Neural cell (in vitro differentiated cells): ENCODE measurements at regions not wholly inside any gene's neighbourhood (a gene's known extent, or its start where the extent isn't known, plus 50 kb on each side); places are given as distances from the start of the nearest gene placed in this dataset.

ENCODE experiments used
- H2AFZ ChIP-seq: fragments of 200-600, 300-800 bp; sonication (generic), shearing (Covaris generic); 2 replicates; pipeline ENCODE4 v1.6.0; 2014; ENCODE audit warnings: low read depth, mild to moderate bottlenecking, antibody characterized with exemption, low read length, moderate library complexity
- H3F3A ChIP-seq: fragments of 200-600 bp; shearing (Covaris generic); 2 replicates; pipeline ENCODE4 v1.6.1; 2016; ENCODE audit warnings: mild to moderate bottlenecking, moderate library complexity, mixed read lengths, antibody characterized with exemption, low read length; ENCODE audit not compliant: insufficient read depth, poor library complexity, severe bottlenecking
- H3K27ac ChIP-seq: fragments of 200-600, 300-800 bp; sonication (generic), shearing (Covaris generic); 2 replicates; pipeline ENCODE4 v1.5.1; 2014; ENCODE audit warnings: mild to moderate bottlenecking, low read length, moderate library complexity
- H3K27me3 ChIP-seq: fragments of 300-800, 200-600 bp; sonication (generic), shearing (Covaris generic); 2 replicates; pipeline ENCODE4 v1.6.0; 2014; ENCODE audit warnings: mild to moderate bottlenecking, low read depth, low read length, moderate library complexity; ENCODE audit not compliant: insufficient read depth
- H3K36me3 ChIP-seq: fragments of 300-800, 200-600 bp; sonication (generic), shearing (Covaris generic); 2 replicates; pipeline ENCODE4 v1.5.1; 2014; ENCODE audit warnings: mild to moderate bottlenecking, antibody characterized with exemption, low read length, moderate library complexity; ENCODE audit not compliant: insufficient read depth
- H3K4me2 ChIP-seq: fragments of 300-800, 200-600 bp; sonication (generic), shearing (Covaris generic); 2 replicates; pipeline ENCODE4 v1.6.0; 2014; ENCODE audit warnings: mild to moderate bottlenecking, low read length
- H3K4me3 ChIP-seq: fragments of 300-800, 200-600 bp; sonication (generic), shearing (Covaris generic); 2 replicates; pipeline ENCODE4 v1.5.1; 2014; ENCODE audit warnings: mild to moderate bottlenecking, low read length, moderate library complexity
- H3K79me2 ChIP-seq: fragments of 200-600 bp; shearing (Covaris generic); replicated peaks from 2 replicates; pipeline ENCODE4 v1.6.0; 2014; ENCODE audit warnings: mild to moderate bottlenecking, low read length, moderate library complexity; ENCODE audit not compliant: insufficient read depth
- H3K9ac ChIP-seq: fragments of 300-800, 200-600 bp; sonication (generic), shearing (Covaris generic); 2 replicates; pipeline ENCODE4 v1.6.1; 2016; ENCODE audit warnings: mild to moderate bottlenecking, low read length, mixed read lengths
- H3K9me2 ChIP-seq: fragments of 200-600 bp; shearing (Covaris generic); 2 replicates; pipeline ENCODE4 v1.6.1; 2016; ENCODE audit warnings: mild to moderate bottlenecking, low read length, mixed read lengths; ENCODE audit not compliant: insufficient read depth
- H3K9me3 ChIP-seq: fragments of 200-600, 300-800 bp; sonication (generic), shearing (Covaris generic); 2 replicates; pipeline ENCODE4 v1.6.1; 2016; ENCODE audit warnings: mild to moderate bottlenecking, mixed run types, low read length, moderate library complexity, mixed read lengths
- H4K20me1 ChIP-seq: fragments of 200-600 bp; shearing (Covaris generic); 2 replicates; pipeline ENCODE4 v1.6.1; 2016; ENCODE audit warnings: mild to moderate bottlenecking, mixed run types; ENCODE audit not compliant: insufficient read depth
- EP300 ChIP-seq: fragments of 450-650 bp; conservative IDR thresholded peaks from 2 replicates; pipeline ENCODE4 v1.6.1; 2014; ENCODE audit warnings: antibody characterized with exemption, mild to moderate bottlenecking, moderate library complexity; ENCODE audit not compliant: poor library complexity, severe bottlenecking
- EZH2 ChIP-seq: fragments of 200-600, 300-800 bp; shearing (Covaris generic), sonication (generic); IDR thresholded peaks from 2 replicates; pipeline ENCODE4 v1.6.1; 2014; ENCODE audit warnings: antibody characterized with exemption, low read length, borderline replicate concordance, mild to moderate bottlenecking; ENCODE audit not compliant: insufficient read depth, poor library complexity, severe bottlenecking
- MXI1 ChIP-seq: fragments of 450-650 bp; conservative IDR thresholded peaks from 2 replicates; pipeline ENCODE4 v1.6.1; 2014; ENCODE audit warnings: antibody characterized with exemption, mild to moderate bottlenecking; ENCODE audit not compliant: poor library complexity, severe bottlenecking
- POLR2AphosphoS5 ChIP-seq: IDR thresholded peaks from 2 replicates; pipeline ENCODE4 v1.6.1; 2012
- RAD21 ChIP-seq: fragments of 450-650 bp; conservative IDR thresholded peaks from 2 replicates; pipeline ENCODE4 v1.6.1; 2014; ENCODE audit warnings: antibody characterized with exemption, mild to moderate bottlenecking, moderate library complexity
- SMC3 ChIP-seq: fragments of 450-650 bp; conservative IDR thresholded peaks from 2 replicates; pipeline ENCODE4 v1.6.1; 2014; ENCODE audit warnings: antibody characterized with exemption, mild to moderate bottlenecking, moderate library complexity; ENCODE audit not compliant: poor library complexity
- TAF1 ChIP-seq: IDR thresholded peaks from 2 replicates; pipeline ENCODE4 v1.6.1; 2012; ENCODE audit warnings: low read depth
- TF ChIP-seq, protein P1 (sequence below): IDR thresholded peaks from 2 replicates; pipeline ENCODE4 v1.6.1; 2012; ENCODE audit warnings: borderline replicate concordance
- TF ChIP-seq, protein P2 (sequence below): fragments of 450-650 bp; IDR thresholded peaks from 2 replicates; pipeline ENCODE4 v1.5.1; 2014; ENCODE audit warnings: antibody characterized with exemption, mild to moderate bottlenecking, moderate library complexity; ENCODE audit not compliant: poor library complexity, severe bottlenecking

DNA sequence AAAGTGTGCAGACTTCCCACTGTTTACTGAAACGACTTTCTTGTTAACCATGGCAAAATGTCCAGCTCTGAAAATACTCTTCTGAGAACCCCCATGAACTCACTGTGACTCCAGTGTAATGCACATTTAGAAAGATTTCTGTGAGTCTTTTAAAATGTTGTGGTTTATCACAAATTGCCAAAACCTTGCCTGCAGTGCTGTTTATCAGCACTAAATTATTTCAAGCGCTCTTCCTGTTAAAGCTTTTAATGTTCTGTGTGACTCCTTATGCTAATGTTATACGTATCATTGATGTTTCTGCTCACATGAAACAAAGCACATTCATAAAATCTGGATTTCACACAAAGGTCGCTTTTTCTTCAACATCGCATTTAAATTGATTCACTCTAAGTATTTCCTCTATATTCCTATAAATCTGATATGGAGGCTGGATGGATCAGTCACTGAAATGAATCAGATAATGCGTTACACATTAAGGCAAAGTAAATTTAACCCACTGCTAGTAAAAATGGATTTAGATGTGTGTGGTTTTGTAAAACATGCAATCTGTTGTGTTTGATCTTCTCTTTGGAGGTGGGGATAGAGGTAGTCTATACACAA, 521.2 kb downstream of the NYAP2 start:
- Histone ChIP-seq H3K9me3 (no peaks in the 10 kb centered on the region), H3K79me2 (no peaks in the 10 kb centered on the region), H3K9me2 (no peaks in the 10 kb centered on the region), H3K36me3 (no peaks in the 10 kb centered on the region), H3K4me3 (no peak overlapping the region), H4K20me1 (no peaks in the 10 kb centered on the region), H3F3A (no peaks in the 10 kb centered on the region), H2AFZ (no peak overlapping the region), H3K27me3 (no peaks in the 10 kb centered on the region), H3K4me2 (no peak overlapping the region), H3K9ac (no peak overlapping the region), H3K27ac (no peak overlapping the region)
- TF ChIP-seq, protein P1, sequence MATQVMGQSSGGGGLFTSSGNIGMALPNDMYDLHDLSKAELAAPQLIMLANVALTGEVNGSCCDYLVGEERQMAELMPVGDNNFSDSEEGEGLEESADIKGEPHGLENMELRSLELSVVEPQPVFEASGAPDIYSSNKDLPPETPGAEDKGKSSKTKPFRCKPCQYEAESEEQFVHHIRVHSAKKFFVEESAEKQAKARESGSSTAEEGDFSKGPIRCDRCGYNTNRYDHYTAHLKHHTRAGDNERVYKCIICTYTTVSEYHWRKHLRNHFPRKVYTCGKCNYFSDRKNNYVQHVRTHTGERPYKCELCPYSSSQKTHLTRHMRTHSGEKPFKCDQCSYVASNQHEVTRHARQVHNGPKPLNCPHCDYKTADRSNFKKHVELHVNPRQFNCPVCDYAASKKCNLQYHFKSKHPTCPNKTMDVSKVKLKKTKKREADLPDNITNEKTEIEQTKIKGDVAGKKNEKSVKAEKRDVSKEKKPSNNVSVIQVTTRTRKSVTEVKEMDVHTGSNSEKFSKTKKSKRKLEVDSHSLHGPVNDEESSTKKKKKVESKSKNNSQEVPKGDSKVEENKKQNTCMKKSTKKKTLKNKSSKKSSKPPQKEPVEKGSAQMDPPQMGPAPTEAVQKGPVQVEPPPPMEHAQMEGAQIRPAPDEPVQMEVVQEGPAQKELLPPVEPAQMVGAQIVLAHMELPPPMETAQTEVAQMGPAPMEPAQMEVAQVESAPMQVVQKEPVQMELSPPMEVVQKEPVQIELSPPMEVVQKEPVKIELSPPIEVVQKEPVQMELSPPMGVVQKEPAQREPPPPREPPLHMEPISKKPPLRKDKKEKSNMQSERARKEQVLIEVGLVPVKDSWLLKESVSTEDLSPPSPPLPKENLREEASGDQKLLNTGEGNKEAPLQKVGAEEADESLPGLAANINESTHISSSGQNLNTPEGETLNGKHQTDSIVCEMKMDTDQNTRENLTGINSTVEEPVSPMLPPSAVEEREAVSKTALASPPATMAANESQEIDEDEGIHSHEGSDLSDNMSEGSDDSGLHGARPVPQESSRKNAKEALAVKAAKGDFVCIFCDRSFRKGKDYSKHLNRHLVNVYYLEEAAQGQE, result no peak
- TF ChIP-seq SMC3, result no peak
- no peak for TF ChIP-seq POLR2AphosphoS5
- no peak for TF ChIP-seq EP300
- TF ChIP-seq, protein P2, sequence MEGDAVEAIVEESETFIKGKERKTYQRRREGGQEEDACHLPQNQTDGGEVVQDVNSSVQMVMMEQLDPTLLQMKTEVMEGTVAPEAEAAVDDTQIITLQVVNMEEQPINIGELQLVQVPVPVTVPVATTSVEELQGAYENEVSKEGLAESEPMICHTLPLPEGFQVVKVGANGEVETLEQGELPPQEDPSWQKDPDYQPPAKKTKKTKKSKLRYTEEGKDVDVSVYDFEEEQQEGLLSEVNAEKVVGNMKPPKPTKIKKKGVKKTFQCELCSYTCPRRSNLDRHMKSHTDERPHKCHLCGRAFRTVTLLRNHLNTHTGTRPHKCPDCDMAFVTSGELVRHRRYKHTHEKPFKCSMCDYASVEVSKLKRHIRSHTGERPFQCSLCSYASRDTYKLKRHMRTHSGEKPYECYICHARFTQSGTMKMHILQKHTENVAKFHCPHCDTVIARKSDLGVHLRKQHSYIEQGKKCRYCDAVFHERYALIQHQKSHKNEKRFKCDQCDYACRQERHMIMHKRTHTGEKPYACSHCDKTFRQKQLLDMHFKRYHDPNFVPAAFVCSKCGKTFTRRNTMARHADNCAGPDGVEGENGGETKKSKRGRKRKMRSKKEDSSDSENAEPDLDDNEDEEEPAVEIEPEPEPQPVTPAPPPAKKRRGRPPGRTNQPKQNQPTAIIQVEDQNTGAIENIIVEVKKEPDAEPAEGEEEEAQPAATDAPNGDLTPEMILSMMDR, result no peak
- TF ChIP-seq RAD21, result no peak
- TF ChIP-seq TAF1, result no peak
- TF ChIP-seq MXI1, result no peak
- no peak for TF ChIP-seq EZH2

DNA sequence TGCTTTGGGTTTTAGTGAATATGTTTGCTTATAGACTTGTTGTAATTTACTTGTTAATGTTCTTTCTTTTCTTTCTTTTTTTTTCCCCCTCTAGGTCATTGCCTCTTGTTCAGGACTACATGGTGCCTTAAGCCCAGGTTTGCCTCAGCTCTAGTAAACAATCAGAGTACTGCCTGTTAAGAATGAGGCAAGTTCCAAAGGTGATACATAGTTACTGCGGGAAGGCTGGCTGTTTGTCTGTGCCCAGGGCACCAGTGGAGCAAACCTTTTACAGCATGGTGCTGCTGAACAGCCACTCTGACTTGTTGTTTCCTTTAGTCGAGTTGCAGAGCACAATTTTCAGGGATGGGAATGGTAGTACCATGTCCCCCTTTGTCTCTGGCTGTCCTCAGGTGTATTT, 517.2 kb downstream of the NYAP2 start:
- H3F3A ChIP-seq, result no peaks in the 10 kb centered on the region
- no peaks in the 10 kb centered on the region for H3K36me3 ChIP-seq
- H3K79me2 ChIP-seq, result no peaks in the 10 kb centered on the region
- no peak overlapping the region for H3K27ac ChIP-seq
- H4K20me1 ChIP-seq, result no peaks in the 10 kb centered on the region
- TF ChIP-seq SMC3 (no peak), EP300 (no peak), TAF1 (no peak), EZH2 (no peak), MXI1 (no peak), POLR2AphosphoS5 (no peak), RAD21 (no peak)
- TF ChIP-seq, protein P1, result no peak
- TF ChIP-seq, protein P2, result no peak
- H3K9ac ChIP-seq, result no peak overlapping the region
- no peaks in the 10 kb centered on the region for H3K9me3 ChIP-seq
- no peak overlapping the region for H3K4me3 ChIP-seq
- H3K9me2 ChIP-seq, result no peaks in the 10 kb centered on the region
- no peak overlapping the region for H3K4me2 ChIP-seq
- no peaks in the 10 kb centered on the region for H3K27me3 ChIP-seq
- no peak overlapping the region for H2AFZ ChIP-seq
